Right lobe of liver (tissue), 6 donors: ENCODE measurements at regions not wholly inside any gene's neighbourhood (a gene's known extent, or its start where the extent isn't known, plus 50 kb on each side); places are given as distances from the start of the nearest gene placed in this dataset.

Source experiments
- ATAC-seq, 4 donors: fragments of 200-7000 bp; cut with Tn5 transposase; one replicate each; pipeline ENCODE4 v1.9.1; 2020; ENCODE audit warnings: mild to moderate bottlenecking in 4 of 4, moderate library complexity in 4 of 4
- DNase-seq, 3 donors: peaks; one replicate each; pipeline ENCODE4 v3.0.0-alpha.2; 2020
- H3K27ac ChIP-seq, 3 donors: fragments of 200-600 bp; one replicate each; pipeline ENCODE4 v1.8.0; 2022
- H3K27me3 ChIP-seq, 2 donors: fragments of 200-600 bp; one replicate each; pipeline ENCODE4 v1.8.0; 2022
- H3K36me3 ChIP-seq, 4 donors: fragments of 200-600 bp; sonication (generic) in 1 of 4; one replicate each; pipeline versions ENCODE4 v1.5.1 to v1.8.0; 2017 to 2022; ENCODE audit warnings: control low read depth in 1 of 4
- H3K4me1 ChIP-seq, 4 donors: fragments of 200-600 bp; sonication (generic) in 1 of 4; one replicate each; pipeline versions ENCODE4 v1.5.1 to v1.8.0; 2017 to 2022; ENCODE audit warnings: control low read depth in 1 of 4
- H3K4me3 ChIP-seq, 3 donors: fragments of 200-600 bp; one replicate each; pipeline ENCODE4 v1.8.0; 2022
- H3K9me3 ChIP-seq, 4 donors: fragments of 200-600 bp; sonication (generic) in 1 of 4; one replicate each; pipeline versions ENCODE4 v1.5.1 to v1.8.0; 2017 to 2022; ENCODE audit warnings: control low read depth in 1 of 4
- POLR2A ChIP-seq: fragments of 450-650 bp; IDR thresholded peaks from one replicate; pipeline ENCODE4 v1.6.1; 2017; ENCODE audit warnings: antibody characterized with exemption, mild to moderate bottlenecking
- WGBS: methylation state at CpG from one replicate; pipeline ENCODE4 v1.1.6; 2018; ENCODE audit warnings: low coverage, low lambda C conversion rate; ENCODE audit not compliant: insufficient coverage; ENCODE audit errors: missing lambda C conversion rate; 5-methylcytosine and 5-hydroxymethylcytosine counted together
- intact Hi-C, 2 donors: fragments of 100-400 bp; cut with DNase I; formaldehyde crosslinking; loops; one replicate each; pipeline versions ENCODE4 v1.11.2 to v1.14.1; 2022
- TF ChIP-seq, protein P1 (sequence below), 4 donors: fragments of 200-600 bp in 3 of 4; fragments of 450-650 bp in 1 of 4; IDR thresholded peaks; one replicate each; pipeline versions ENCODE4 v1.5.1 to v1.8.0; 2016 to 2022; ENCODE audit warnings: antibody characterized with exemption in 4 of 4, mild to moderate bottlenecking in 2 of 4
- donor health status: DM: no; HTN: yes; CAD: no.
- donor health status: DM: no; HTN: no; CAD: no.
- donor health status: DM: no; HTN: no; CAD: no.
- donor health status: DM: no; HTN: yes; CAD: no.
- donor health status: DM: no; HTN: yes; CAD: no.

DNA sequence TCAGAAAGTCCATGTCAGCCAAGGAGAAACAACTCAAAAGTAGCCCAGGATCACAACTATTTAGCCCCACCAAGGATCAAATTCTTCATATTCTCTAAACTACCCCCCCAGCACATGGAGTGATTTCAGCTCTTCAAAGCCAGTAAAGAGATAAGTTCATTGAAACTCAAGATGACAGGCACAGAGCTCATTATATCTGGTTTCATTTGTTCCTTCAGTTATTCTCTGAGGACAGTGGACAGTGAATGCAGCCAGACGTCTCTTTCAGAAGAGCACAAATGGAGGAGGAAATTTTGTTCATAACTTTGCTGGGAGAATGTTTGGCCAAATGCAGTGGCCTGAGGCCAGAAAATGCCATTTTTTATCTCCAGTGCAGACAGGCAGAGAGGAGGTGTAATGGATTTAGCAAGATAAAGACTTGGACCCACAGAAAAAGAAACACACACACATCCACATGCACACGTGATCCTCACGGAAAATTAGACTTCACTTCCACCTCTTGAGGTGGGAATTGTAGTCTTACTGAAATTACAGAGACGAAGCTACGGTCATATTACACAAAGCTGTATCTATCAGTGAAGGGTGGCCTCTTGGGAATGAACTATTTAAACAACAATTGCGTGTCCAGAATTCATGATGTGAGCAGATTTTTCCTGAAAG, 64.6 kb downstream of the HES1 start:
- Histone ChIP-seq H3K27me3 (no peaks in the 10 kb centered on the region), H3K4me3 (no peak overlapping the region), H3K9me3 (no peaks in the 10 kb centered on the region), H3K4me1 (peaks cover 0 to 3% (median 0%) of the 10 kb centered on the region in 4 donors), H3K36me3 (no peaks in the 10 kb centered on the region), H3K27ac (no peak overlapping the region)
- intact Hi-C loops = no loop called here
- ATAC-seq = no peak
- DNase-seq = no peak
- WGBS = 89% methylated on average over 6 of the region's 6 CpGs
- no peak for TF ChIP-seq POLR2A
- TF ChIP-seq, protein P1, sequence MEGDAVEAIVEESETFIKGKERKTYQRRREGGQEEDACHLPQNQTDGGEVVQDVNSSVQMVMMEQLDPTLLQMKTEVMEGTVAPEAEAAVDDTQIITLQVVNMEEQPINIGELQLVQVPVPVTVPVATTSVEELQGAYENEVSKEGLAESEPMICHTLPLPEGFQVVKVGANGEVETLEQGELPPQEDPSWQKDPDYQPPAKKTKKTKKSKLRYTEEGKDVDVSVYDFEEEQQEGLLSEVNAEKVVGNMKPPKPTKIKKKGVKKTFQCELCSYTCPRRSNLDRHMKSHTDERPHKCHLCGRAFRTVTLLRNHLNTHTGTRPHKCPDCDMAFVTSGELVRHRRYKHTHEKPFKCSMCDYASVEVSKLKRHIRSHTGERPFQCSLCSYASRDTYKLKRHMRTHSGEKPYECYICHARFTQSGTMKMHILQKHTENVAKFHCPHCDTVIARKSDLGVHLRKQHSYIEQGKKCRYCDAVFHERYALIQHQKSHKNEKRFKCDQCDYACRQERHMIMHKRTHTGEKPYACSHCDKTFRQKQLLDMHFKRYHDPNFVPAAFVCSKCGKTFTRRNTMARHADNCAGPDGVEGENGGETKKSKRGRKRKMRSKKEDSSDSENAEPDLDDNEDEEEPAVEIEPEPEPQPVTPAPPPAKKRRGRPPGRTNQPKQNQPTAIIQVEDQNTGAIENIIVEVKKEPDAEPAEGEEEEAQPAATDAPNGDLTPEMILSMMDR (IDR thresholded peaks at IDR 0.05) = no peak

- no peak for TF ChIP-seq POLR2A
- TF ChIP-seq, protein P1 (IDR thresholded peaks at IDR 0.05) = no peak
- H3K27me3 ChIP-seq = no peaks in the 10 kb centered on the region
- no peak overlapping the region for H3K4me3 ChIP-seq
- WGBS = 59% methylated on average over 6 of the region's 6 CpGs
- no peaks in the 10 kb centered on the region for H3K9me3 ChIP-seq
- intact Hi-C loops = no loop called here
- H3K4me1 ChIP-seq = peaks cover 0 to 3% (median 0%) of the 10 kb centered on the region in 4 donors
- H3K27ac ChIP-seq = no peak overlapping the region
- ATAC-seq = peak in 2 of 4 donors; percentile 18 to 20
- no peaks in the 10 kb centered on the region for H3K36me3 ChIP-seq
- no peak for DNase-seq
Observed at GRCh38 chr3:194201953-194202666, 66.2 kb downstream of the HES1 start.

- H3K4me3 ChIP-seq = peak overlapping the region in 2 of 3 donors; percentile 25 to 53
Observed at GRCh38 chr3:194203482-194204041, 67.6 kb downstream of the HES1 start.

More at GRCh38 chr3:194203482-194204041, 67.6 kb downstream of the HES1 start:
- WGBS = 47% methylated on average over 7 of the region's 11 CpGs
- no peak for TF ChIP-seq POLR2A
- TF ChIP-seq, protein P1 (IDR thresholded peaks at IDR 0.05) = no peak
- Histone ChIP-seq H3K27me3 (no peaks in the 10 kb centered on the region), H3K4me1 (peaks cover 0 to 3% (median 0%) of the 10 kb centered on the region in 4 donors), H3K36me3 (no peaks in the 10 kb centered on the region), H3K9me3 (no peaks in the 10 kb centered on the region), H3K27ac (no peak overlapping the region)
- ATAC-seq (no peak), DNase-seq (no peak)
- intact Hi-C loops = no loop called here
